ENCODE measurements at regions not wholly inside any gene's neighbourhood (a gene's known extent, or its start where the extent isn't known, plus 50 kb on each side); places are given as distances from the start of the nearest gene placed in this dataset.

DNA sequence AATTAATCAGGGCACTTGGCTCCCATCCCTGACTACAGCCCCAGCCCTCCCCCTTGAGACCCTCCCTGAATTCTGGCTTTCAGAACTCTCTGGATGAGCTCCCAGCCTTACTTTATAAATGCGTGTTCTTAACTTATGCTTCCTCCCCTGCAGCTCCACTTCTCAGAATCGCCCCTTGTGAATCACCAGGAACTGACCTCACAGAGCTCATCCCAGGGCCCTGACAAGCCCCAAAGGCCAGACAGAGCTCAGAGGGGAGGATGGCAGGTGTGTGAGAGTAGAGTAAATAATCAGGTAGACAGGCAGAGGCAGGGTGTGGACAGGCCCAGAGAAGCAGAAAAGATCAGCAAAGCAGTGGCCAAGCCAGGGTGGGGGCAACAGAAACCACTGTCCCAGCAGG lies 68.2 kb upstream of the FOXN3 start:
- no peak for TF ChIP-seq POLR2A (IDR thresholded peaks at IDR 0.05)
- TF ChIP-seq, protein P1, sequence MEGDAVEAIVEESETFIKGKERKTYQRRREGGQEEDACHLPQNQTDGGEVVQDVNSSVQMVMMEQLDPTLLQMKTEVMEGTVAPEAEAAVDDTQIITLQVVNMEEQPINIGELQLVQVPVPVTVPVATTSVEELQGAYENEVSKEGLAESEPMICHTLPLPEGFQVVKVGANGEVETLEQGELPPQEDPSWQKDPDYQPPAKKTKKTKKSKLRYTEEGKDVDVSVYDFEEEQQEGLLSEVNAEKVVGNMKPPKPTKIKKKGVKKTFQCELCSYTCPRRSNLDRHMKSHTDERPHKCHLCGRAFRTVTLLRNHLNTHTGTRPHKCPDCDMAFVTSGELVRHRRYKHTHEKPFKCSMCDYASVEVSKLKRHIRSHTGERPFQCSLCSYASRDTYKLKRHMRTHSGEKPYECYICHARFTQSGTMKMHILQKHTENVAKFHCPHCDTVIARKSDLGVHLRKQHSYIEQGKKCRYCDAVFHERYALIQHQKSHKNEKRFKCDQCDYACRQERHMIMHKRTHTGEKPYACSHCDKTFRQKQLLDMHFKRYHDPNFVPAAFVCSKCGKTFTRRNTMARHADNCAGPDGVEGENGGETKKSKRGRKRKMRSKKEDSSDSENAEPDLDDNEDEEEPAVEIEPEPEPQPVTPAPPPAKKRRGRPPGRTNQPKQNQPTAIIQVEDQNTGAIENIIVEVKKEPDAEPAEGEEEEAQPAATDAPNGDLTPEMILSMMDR (IDR thresholded peaks at IDR 0.05): no peak
- no peaks in the 10 kb centered on the region for H3K9me3 ChIP-seq
- 77 to 89% (median 83%) methylated on average over 2 of the region's 2 CpGs for WGBS, 4 donors
- H3K4me3 ChIP-seq: no peak overlapping the region
- H3K36me3 ChIP-seq: no peaks in the 10 kb centered on the region
- DNase-seq: no peak
- intact Hi-C loops (cut with DNase I): no loop called here
- no peaks in the 10 kb centered on the region for H3K27me3 ChIP-seq
- peak overlapping the region in 2 of 12 donors; percentile 13 to 81 for H3K27ac ChIP-seq
- H3K4me1 ChIP-seq: peaks cover 0 to 53% (median 1%) of the 10 kb centered on the region in 12 donors
- ATAC-seq: no peak

- no peak for DNase-seq
- ATAC-seq: no peak
- Histone ChIP-seq H3K27ac (peak overlapping the region in 1 of 12 donors; percentile 81), H3K36me3 (no peaks in the 10 kb centered on the region), H3K4me1 (peaks cover 0 to 47% (median under 1%) of the 10 kb centered on the region in 12 donors), H3K9me3 (no peaks in the 10 kb centered on the region), H3K27me3 (no peaks in the 10 kb centered on the region), H3K4me3 (no peak overlapping the region)
- intact Hi-C loops (cut with DNase I): no loop called here
- 94 to 97% (median 95%) methylated on average over 9 of the region's 9 CpGs for whole genome bisulfite sequencing, 4 donors
- TF ChIP-seq, protein P1 (IDR thresholded peaks at IDR 0.05): no peak
- TF ChIP-seq POLR2A (IDR thresholded peaks at IDR 0.05): no peak
These were observed 67.2 kb upstream of the FOXN3 start for GRCh38 chr14:89484051-89484844.

DNA sequence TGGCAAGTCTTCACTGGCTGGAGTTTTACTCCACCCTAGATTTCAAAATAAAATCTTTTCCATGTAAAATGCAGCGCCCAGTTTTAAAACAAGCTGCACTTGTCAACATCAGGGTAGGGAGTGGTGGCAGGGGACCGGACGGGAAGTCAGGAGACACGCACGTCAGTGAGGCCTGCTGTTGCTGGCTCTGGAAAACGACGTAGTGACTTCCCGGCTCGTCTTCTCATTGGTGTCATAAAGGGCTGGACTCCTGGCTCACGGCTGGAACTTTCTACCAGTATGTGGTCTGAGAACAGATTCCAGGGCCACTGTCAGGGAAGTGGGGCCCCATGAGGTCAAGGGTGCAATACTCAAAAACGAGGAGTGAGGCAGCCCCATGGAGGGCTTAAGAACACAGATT lies 64.2 kb upstream of the FOXN3 start:
- H3K4me1 ChIP-seq: peaks cover 0 to 35% (median 0%) of the 10 kb centered on the region in 12 donors
- peak; percentile 57 to 94 (median 80) for ATAC-seq
- H3K9me3 ChIP-seq: no peaks in the 10 kb centered on the region
- peak in 4 of 5 donors; percentile 32 to 79 (median 58) for DNase-seq
- TF ChIP-seq, protein P1 (IDR thresholded peaks at IDR 0.05): no peak
- no peak for TF ChIP-seq POLR2A (IDR thresholded peaks at IDR 0.05)
- 57 to 71% (median 62%) methylated on average over 11 of the region's 11 CpGs for WGBS, 4 donors
- peak overlapping the region in 10 of 12 donors; percentile 3 to 67 (median 42) for H3K27ac ChIP-seq
- H3K27me3 ChIP-seq: no peaks in the 10 kb centered on the region
- H3K4me3 ChIP-seq: no peak overlapping the region
- no peaks in the 10 kb centered on the region for H3K36me3 ChIP-seq
- intact Hi-C loops (cut with DNase I): no loop called here

- TF ChIP-seq, protein P1 (IDR thresholded peaks at IDR 0.05): no peak
- TF ChIP-seq POLR2A (IDR thresholded peaks at IDR 0.05): no peak
- intact Hi-C loops (cut with DNase I): no loop called here
- H3K9me3 ChIP-seq: no peaks in the 10 kb centered on the region
- peak overlapping the region in 2 of 12 donors; percentile 3 to 40 for H3K27ac ChIP-seq
- H3K4me3 ChIP-seq: no peak overlapping the region
- ATAC-seq: no peak
- peaks cover 0 to 28% (median 0%) of the 10 kb centered on the region in 12 donors for H3K4me1 ChIP-seq
- H3K27me3 ChIP-seq: no peaks in the 10 kb centered on the region
- 92 to 100% (median 96%) methylated on average over 6 of the region's 6 CpGs for WGBS, 4 donors
- H3K36me3 ChIP-seq: no peaks in the 10 kb centered on the region
- DNase-seq: no peak
These were observed 63.2 kb upstream of the FOXN3 start for GRCh38 chr14:89480278-89480677.

Measured in heart left ventricle (tissue), 16 donors.